ENCODE measurements at regions not wholly inside any gene's neighbourhood (a gene's known extent, or its start where the extent isn't known, plus 50 kb on each side); places are given as distances from the start of the nearest gene placed in this dataset.

DNA sequence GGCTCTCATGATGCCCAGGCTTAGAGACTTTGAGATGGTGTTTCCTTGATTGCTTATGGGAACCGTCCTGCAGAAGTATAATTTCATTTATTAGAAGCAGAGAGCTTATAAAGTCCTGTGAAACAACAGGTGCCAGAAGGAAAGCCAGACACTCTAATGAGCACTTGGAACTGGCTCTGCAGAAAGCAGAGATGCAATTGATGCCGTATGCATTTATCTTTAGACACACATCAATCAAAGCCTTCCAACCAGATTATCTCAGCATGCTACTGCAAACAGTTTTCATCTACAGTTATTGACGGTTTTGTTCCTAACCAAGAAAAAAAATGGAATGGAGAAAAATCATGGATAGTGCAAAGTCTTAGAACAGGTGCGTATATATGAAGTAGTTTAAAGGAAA lies 371.7 kb upstream of the PRKCQ start:
- H3K23ac ChIP-seq (ENCODE audit: low read depth, low read length, poor library complexity) = no peak overlapping the region
- no peak overlapping the region for H3K9ac ChIP-seq (ENCODE audit: low read depth, low read length, poor library complexity)
- peaks cover 0 to 3% of the 10 kb centered on the region in 2 donors for H3K4me1 ChIP-seq (ENCODE audit: control insufficient read depth in 2 of 2, insufficient read depth in 1 of 2, low read depth in 1 of 2, low read length in 2 of 2)
- WGBS, 2 donors (ENCODE audit: extremely low coverage in 2 of 2, insufficient read length in 2 of 2, insufficient replicate concordance in 1 of 2) = no CpG with 5 or more reads among the region's 4 CpGs
- no peak overlapping the region for H2BK5ac ChIP-seq (ENCODE audit: low read length)
- H3K4me3 ChIP-seq (ENCODE audit: low read length in 2 of 2) = no peak overlapping the region
- no peaks in the 10 kb centered on the region for H3K27me3 ChIP-seq (ENCODE audit: control insufficient read depth in 3 of 3, insufficient read depth in 3 of 3, low read depth in 1 of 3, low read length in 3 of 3)
- H3K36me3 ChIP-seq (replicated peaks in 1 of 2; ENCODE audit: control insufficient read depth in 2 of 2, insufficient read depth in 2 of 2, low read length in 2 of 2) = no peaks in the 10 kb centered on the region
- no peak overlapping the region for H3K14ac ChIP-seq (ENCODE audit: low read length)
- H3K4me2 ChIP-seq (ENCODE audit: insufficient read depth, low read length, poor library complexity, severe bottlenecking) = no peak overlapping the region
- H4K91ac ChIP-seq (ENCODE audit: low read depth, low read length, poor library complexity) = no peak overlapping the region
- no peak overlapping the region for H2AFZ ChIP-seq (ENCODE audit: low read length)
- no peak overlapping the region for H2BK12ac ChIP-seq (ENCODE audit: low read length)
- no peak overlapping the region for H3K4ac ChIP-seq (ENCODE audit: low read length)
- H3K27ac ChIP-seq (replicated peaks; ENCODE audit: low read length) = no peak overlapping the region
- H2BK120ac ChIP-seq (ENCODE audit: low read depth, low read length) = no peak overlapping the region
- no peak overlapping the region for H2BK15ac ChIP-seq (ENCODE audit: low read length)
- DNase-seq (ENCODE audit: low spot score) = no peak
- H3K18ac ChIP-seq (ENCODE audit: low read length) = no peak overlapping the region
- H4K8ac ChIP-seq (ENCODE audit: low read depth, low read length) = no peak overlapping the region
- no peaks in the 10 kb centered on the region for H3K79me1 ChIP-seq (ENCODE audit: low read depth, low read length)
- H3K9me3 ChIP-seq (replicated peaks in 1 of 2; ENCODE audit: control insufficient read depth in 2 of 2, insufficient read depth in 1 of 2, low read depth in 1 of 2, low read length in 2 of 2) = no peaks in the 10 kb centered on the region
- H2AK5ac ChIP-seq (ENCODE audit: low read depth, low read length) = no peak overlapping the region

DNA sequence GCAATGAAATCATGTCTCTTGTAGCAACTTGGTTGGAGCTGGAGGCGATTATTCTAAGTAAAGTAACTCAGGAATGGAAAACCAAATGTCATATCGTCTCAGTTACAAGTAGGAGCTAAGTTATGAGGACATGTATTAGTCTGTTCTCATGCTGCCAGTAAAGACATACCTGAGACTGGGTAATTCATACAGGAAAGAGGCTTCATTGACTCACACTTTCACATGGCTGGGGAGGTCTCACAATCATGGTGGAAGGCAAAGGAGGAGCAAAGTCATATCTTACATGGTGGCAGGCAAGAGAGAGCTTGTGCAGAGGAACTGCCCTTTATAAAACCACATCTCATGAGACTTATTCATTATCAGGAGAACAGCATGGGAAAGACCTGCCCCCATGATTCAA lies 370.1 kb upstream of the PRKCQ start:
- Histone ChIP-seq H2AFZ (ENCODE audit: low read length) (no peak overlapping the region), H3K4me2 (ENCODE audit: insufficient read depth, low read length, poor library complexity, severe bottlenecking) (no peak overlapping the region), H3K9me3 (replicated peaks in 1 of 2; ENCODE audit: control insufficient read depth in 2 of 2, insufficient read depth in 1 of 2, low read depth in 1 of 2, low read length in 2 of 2) (no peaks in the 10 kb centered on the region), H3K27ac (replicated peaks; ENCODE audit: low read length) (no peak overlapping the region), H3K23ac (ENCODE audit: low read depth, low read length, poor library complexity) (no peak overlapping the region), H2BK15ac (ENCODE audit: low read length) (no peak overlapping the region), H2BK5ac (ENCODE audit: low read length) (no peak overlapping the region), H2BK12ac (ENCODE audit: low read length) (no peak overlapping the region), H3K18ac (ENCODE audit: low read length) (no peak overlapping the region), H3K27me3 (ENCODE audit: control insufficient read depth in 3 of 3, insufficient read depth in 3 of 3, low read depth in 1 of 3, low read length in 3 of 3) (no peaks in the 10 kb centered on the region), H3K4me3 (ENCODE audit: low read length in 2 of 2) (no peak overlapping the region), H4K91ac (ENCODE audit: low read depth, low read length, poor library complexity) (no peak overlapping the region), H3K36me3 (replicated peaks in 1 of 2; ENCODE audit: control insufficient read depth in 2 of 2, insufficient read depth in 2 of 2, low read length in 2 of 2) (no peaks in the 10 kb centered on the region), H2AK5ac (ENCODE audit: low read depth, low read length) (no peak overlapping the region), H3K4ac (ENCODE audit: low read length) (no peak overlapping the region), H3K14ac (ENCODE audit: low read length) (no peak overlapping the region), H3K4me1 (ENCODE audit: control insufficient read depth in 2 of 2, insufficient read depth in 1 of 2, low read depth in 1 of 2, low read length in 2 of 2) (peaks cover 0 to 3% of the 10 kb centered on the region in 2 donors), H4K8ac (ENCODE audit: low read depth, low read length) (no peak overlapping the region), H3K9ac (ENCODE audit: low read depth, low read length, poor library complexity) (no peak overlapping the region), H3K79me1 (ENCODE audit: low read depth, low read length) (no peaks in the 10 kb centered on the region), H2BK120ac (ENCODE audit: low read depth, low read length) (no peak overlapping the region)
- no CpG with 5 or more reads among the region's 2 CpGs for WGBS, 2 donors (ENCODE audit: extremely low coverage in 2 of 2, insufficient read length in 2 of 2, insufficient replicate concordance in 1 of 2)
- no peak for DNase-seq (ENCODE audit: low spot score)

DNA sequence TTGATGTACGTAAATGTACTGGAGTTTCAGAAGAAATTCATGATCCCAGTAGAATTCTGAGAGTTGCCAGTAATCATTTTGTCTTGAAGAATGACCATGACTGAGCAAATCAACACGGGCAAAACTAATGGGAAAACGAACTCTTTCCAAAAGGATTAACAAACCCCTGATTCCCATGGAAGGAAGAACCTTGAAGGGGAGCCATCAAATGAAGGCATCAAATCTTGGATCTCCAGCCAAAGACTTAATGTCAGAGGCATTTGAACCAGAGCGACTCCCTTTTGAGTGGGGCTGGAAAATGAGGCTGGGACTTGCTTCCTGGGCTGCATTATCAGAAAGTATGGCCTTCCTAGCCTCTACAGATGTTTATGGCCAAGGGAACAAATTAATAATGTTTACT lies 364.4 kb upstream of the PRKCQ start:
- no peaks in the 10 kb centered on the region for H3K79me1 ChIP-seq (ENCODE audit: low read depth, low read length)
- no peak overlapping the region for H4K8ac ChIP-seq (ENCODE audit: low read depth, low read length)
- H2BK120ac ChIP-seq (ENCODE audit: low read depth, low read length) = no peak overlapping the region
- H2BK5ac ChIP-seq (ENCODE audit: low read length) = no peak overlapping the region
- H3K4ac ChIP-seq (ENCODE audit: low read length) = no peak overlapping the region
- H3K27me3 ChIP-seq (ENCODE audit: control insufficient read depth in 3 of 3, insufficient read depth in 3 of 3, low read depth in 1 of 3, low read length in 3 of 3) = no peaks in the 10 kb centered on the region
- no peak for DNase-seq (ENCODE audit: low spot score)
- no peak overlapping the region for H3K4me2 ChIP-seq (ENCODE audit: insufficient read depth, low read length, poor library complexity, severe bottlenecking)
- no peak overlapping the region for H3K23ac ChIP-seq (ENCODE audit: low read depth, low read length, poor library complexity)
- no peak overlapping the region for H2BK15ac ChIP-seq (ENCODE audit: low read length)
- no peak overlapping the region for H2AK5ac ChIP-seq (ENCODE audit: low read depth, low read length)
- no peaks in the 10 kb centered on the region for H3K4me1 ChIP-seq (ENCODE audit: control insufficient read depth in 2 of 2, insufficient read depth in 1 of 2, low read depth in 1 of 2, low read length in 2 of 2)
- H2AFZ ChIP-seq (ENCODE audit: low read length) = no peak overlapping the region
- H2BK12ac ChIP-seq (ENCODE audit: low read length) = no peak overlapping the region
- H3K27ac ChIP-seq (replicated peaks; ENCODE audit: low read length) = no peak overlapping the region
- no peak overlapping the region for H3K14ac ChIP-seq (ENCODE audit: low read length)
- H4K91ac ChIP-seq (ENCODE audit: low read depth, low read length, poor library complexity) = no peak overlapping the region
- no peak overlapping the region for H3K9ac ChIP-seq (ENCODE audit: low read depth, low read length, poor library complexity)
- no peak overlapping the region for H3K4me3 ChIP-seq (ENCODE audit: low read length in 2 of 2)
- H3K18ac ChIP-seq (ENCODE audit: low read length) = no peak overlapping the region
- H3K36me3 ChIP-seq (replicated peaks in 1 of 2; ENCODE audit: control insufficient read depth in 2 of 2, insufficient read depth in 2 of 2, low read length in 2 of 2) = no peaks in the 10 kb centered on the region
- H3K9me3 ChIP-seq (replicated peaks in 1 of 2; ENCODE audit: control insufficient read depth in 2 of 2, insufficient read depth in 1 of 2, low read depth in 1 of 2, low read length in 2 of 2) = no peaks in the 10 kb centered on the region
- WGBS, 2 donors (ENCODE audit: extremely low coverage in 2 of 2, insufficient read length in 2 of 2, insufficient replicate concordance in 1 of 2) = no CpG with 5 or more reads among the region's 4 CpGs

DNA sequence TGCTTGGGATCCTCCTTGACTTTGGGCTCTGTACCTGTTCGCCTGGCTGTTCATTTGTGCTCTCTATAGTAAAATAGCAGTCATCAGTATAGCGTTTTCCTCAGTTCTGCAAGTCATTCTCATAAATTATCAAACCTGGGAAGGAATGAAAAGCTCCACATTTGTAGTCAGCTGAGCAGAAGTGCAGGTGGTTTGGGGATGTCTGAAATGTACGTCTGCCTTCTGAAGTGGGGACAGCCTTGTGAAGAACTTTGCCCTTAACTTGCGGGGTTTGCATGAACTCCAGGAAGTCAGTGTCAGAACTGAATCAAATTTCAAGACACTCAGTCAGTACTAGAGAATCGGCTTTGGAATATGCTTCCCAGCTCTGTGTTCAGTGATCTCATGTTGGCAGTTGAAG lies 358.3 kb upstream of the PRKCQ start:
- H3K36me3 ChIP-seq (replicated peaks in 1 of 2; ENCODE audit: control insufficient read depth in 2 of 2, insufficient read depth in 2 of 2, low read length in 2 of 2) = no peaks in the 10 kb centered on the region
- H3K4ac ChIP-seq (ENCODE audit: low read length) = no peak overlapping the region
- H3K14ac ChIP-seq (ENCODE audit: low read length) = no peak overlapping the region
- H2BK5ac ChIP-seq (ENCODE audit: low read length) = no peak overlapping the region
- no peak overlapping the region for H3K18ac ChIP-seq (ENCODE audit: low read length)
- WGBS, 2 donors (ENCODE audit: extremely low coverage in 2 of 2, insufficient read length in 2 of 2, insufficient replicate concordance in 1 of 2) = no CpG with 5 or more reads among the region's 5 CpGs
- no peak overlapping the region for H3K27ac ChIP-seq (replicated peaks; ENCODE audit: low read length)
- no peak overlapping the region for H4K8ac ChIP-seq (ENCODE audit: low read depth, low read length)
- no peak overlapping the region for H3K4me2 ChIP-seq (ENCODE audit: insufficient read depth, low read length, poor library complexity, severe bottlenecking)
- no peaks in the 10 kb centered on the region for H3K4me1 ChIP-seq (ENCODE audit: control insufficient read depth in 2 of 2, insufficient read depth in 1 of 2, low read depth in 1 of 2, low read length in 2 of 2)
- no peaks in the 10 kb centered on the region for H3K27me3 ChIP-seq (ENCODE audit: control insufficient read depth in 3 of 3, insufficient read depth in 3 of 3, low read depth in 1 of 3, low read length in 3 of 3)
- no peak overlapping the region for H3K4me3 ChIP-seq (ENCODE audit: low read length in 2 of 2)
- no peaks in the 10 kb centered on the region for H3K9me3 ChIP-seq (replicated peaks in 1 of 2; ENCODE audit: control insufficient read depth in 2 of 2, insufficient read depth in 1 of 2, low read depth in 1 of 2, low read length in 2 of 2)
- no peak overlapping the region for H3K23ac ChIP-seq (ENCODE audit: low read depth, low read length, poor library complexity)
- no peak overlapping the region for H2BK15ac ChIP-seq (ENCODE audit: low read length)
- H2AFZ ChIP-seq (ENCODE audit: low read length) = no peak overlapping the region
- no peak overlapping the region for H2BK12ac ChIP-seq (ENCODE audit: low read length)
- H3K9ac ChIP-seq (ENCODE audit: low read depth, low read length, poor library complexity) = no peak overlapping the region
- DNase-seq (ENCODE audit: low spot score) = no peak
- no peak overlapping the region for H4K91ac ChIP-seq (ENCODE audit: low read depth, low read length, poor library complexity)
- no peaks in the 10 kb centered on the region for H3K79me1 ChIP-seq (ENCODE audit: low read depth, low read length)
- H2AK5ac ChIP-seq (ENCODE audit: low read depth, low read length) = no peak overlapping the region
- H2BK120ac ChIP-seq (ENCODE audit: low read depth, low read length) = no peak overlapping the region

Data from neuronal stem cell (in vitro differentiated cells).